ENCODE measurements at regions not wholly inside any gene's neighbourhood (a gene's known extent, or its start where the extent isn't known, plus 50 kb on each side); places are given as distances from the start of the nearest gene placed in this dataset.

GRCh38 chrY:10666785-10667184 is 1139.1 kb downstream of the TSPY10 start:
- H3K27ac ChIP-seq (ENCODE audit: insufficient read depth, low read depth, low read length): no peak overlapping the region
- dilution Hi-C loops (cut with MboI; ENCODE audit: extremely low pct_ligation_motif_present, low sequenced_read_pairs) (no loop called here), intact Hi-C loops (cut with micrococcal nuclease) (no loop called here)
- no peak overlapping the region for H3K4me2 ChIP-seq (ENCODE audit: insufficient read depth, low read length)
- H3K36me3 ChIP-seq (ENCODE audit: control insufficient read depth in 2 of 2, extremely low read depth in 1 of 2, insufficient read depth in 2 of 2, low read length in 2 of 2): no peaks in the 10 kb centered on the region
- ChIA-PET CTCF (no interaction called here), POLR2A (no interaction called here)
- H3K9ac ChIP-seq (replicated peaks; ENCODE audit: extremely low read depth, insufficient read depth, low read length): no peak overlapping the region
- no peaks in the 10 kb centered on the region for H3K27me3 ChIP-seq (ENCODE audit: control insufficient read depth in 2 of 2, insufficient read depth in 2 of 2, low read length in 2 of 2)
- no peaks in the 10 kb centered on the region for H4K20me1 ChIP-seq (replicated peaks; ENCODE audit: control insufficient read depth, extremely low read depth, insufficient read depth, low read length)
- BruUV-seq (replicated peaks): no TSS peak
- H3K4me1 ChIP-seq (ENCODE audit: control insufficient read depth, extremely low read depth, insufficient read depth, low read length): no peaks in the 10 kb centered on the region
- no peak overlapping the region for H3K4me3 ChIP-seq (replicated peaks in 1 of 3; ENCODE audit: insufficient read depth in 1 of 3, low read depth in 1 of 3, low read length in 3 of 3)
- H3K9me3 ChIP-seq (replicated peaks; ENCODE audit: control insufficient read depth, insufficient read depth, low read length): peaks cover 20% of the 10 kb centered on the region
- H3K9me1 ChIP-seq (replicated peaks; ENCODE audit: control insufficient read depth, extremely low read depth, insufficient read depth, low read length): no peaks in the 10 kb centered on the region
- DNase-seq (ENCODE audit: low read depth, low spot score) (peak; percentile 37), FAIRE-seq (no peak)
- TF ChIP-seq CTCF (IDR thresholded peaks at IDR 0.05; ENCODE audit: extremely low read depth in 1 of 2, insufficient read depth in 1 of 2, low read depth in 1 of 2, low read length in 2 of 2): no peak
- no peak for TF ChIP-seq GATA2 (IDR thresholded peaks at IDR 0.05; ENCODE audit: insufficient read depth, insufficient read length, low read depth, low read length)
- no peak for TF ChIP-seq POLR2AphosphoS5 (IDR thresholded peaks at IDR 0.05; ENCODE audit: insufficient read depth, low read depth, low read length)
- TF ChIP-seq MAX (IDR thresholded peaks at IDR 0.05; ENCODE audit: insufficient read depth, insufficient read length): no peak
- TF ChIP-seq FOS (IDR thresholded peaks at IDR 0.05; ENCODE audit: borderline replicate concordance, insufficient read depth, low read length): no peak
- no peak overlapping the region for H2AFZ ChIP-seq (ENCODE audit: low read depth, low read length)
- H3K79me2 ChIP-seq (ENCODE audit: control insufficient read depth, insufficient read depth, low read length): no peaks in the 10 kb centered on the region

GRCh38 chrY:10686414-10686813 is 1158.7 kb downstream of the TSPY10 start:
- CTCF ChIA-PET: no interaction called here

More at GRCh38 chrY:10686414-10686813, 1158.7 kb downstream of the TSPY10 start:
- Histone ChIP-seq H3K27me3 (ENCODE audit: control insufficient read depth in 2 of 2, insufficient read depth in 2 of 2, low read length in 2 of 2) (no peaks in the 10 kb centered on the region), H2AFZ (ENCODE audit: low read depth, low read length) (no peak overlapping the region), H4K20me1 (replicated peaks; ENCODE audit: control insufficient read depth, extremely low read depth, insufficient read depth, low read length) (no peaks in the 10 kb centered on the region), H3K9ac (replicated peaks; ENCODE audit: extremely low read depth, insufficient read depth, low read length) (no peak overlapping the region), H3K4me3 (replicated peaks in 1 of 3; ENCODE audit: insufficient read depth in 1 of 3, low read depth in 1 of 3, low read length in 3 of 3) (no peak overlapping the region), H3K9me1 (replicated peaks; ENCODE audit: control insufficient read depth, extremely low read depth, insufficient read depth, low read length) (no peaks in the 10 kb centered on the region), H3K4me1 (ENCODE audit: control insufficient read depth, extremely low read depth, insufficient read depth, low read length) (no peaks in the 10 kb centered on the region), H3K9me3 (replicated peaks; ENCODE audit: control insufficient read depth, insufficient read depth, low read length) (peaks cover 12% of the 10 kb centered on the region), H3K27ac (ENCODE audit: insufficient read depth, low read depth, low read length) (no peak overlapping the region), H3K4me2 (ENCODE audit: insufficient read depth, low read length) (no peak overlapping the region), H3K79me2 (ENCODE audit: control insufficient read depth, insufficient read depth, low read length) (no peaks in the 10 kb centered on the region), H3K36me3 (ENCODE audit: control insufficient read depth in 2 of 2, extremely low read depth in 1 of 2, insufficient read depth in 2 of 2, low read length in 2 of 2) (no peaks in the 10 kb centered on the region)
- no peak for FAIRE-seq
- no TSS peak for BruUV-seq (replicated peaks)
- dilution Hi-C loops (cut with MboI; ENCODE audit: extremely low pct_ligation_motif_present, low sequenced_read_pairs): no loop called here
- DNase-seq (ENCODE audit: low read depth, low spot score): no peak
- no peak for TF ChIP-seq FOS (IDR thresholded peaks at IDR 0.05; ENCODE audit: borderline replicate concordance, insufficient read depth, low read length)
- no peak for TF ChIP-seq MYC (IDR thresholded peaks at IDR 0.05; ENCODE audit: low read depth, low read length)
- no peak for TF ChIP-seq EZH2 (IDR thresholded peaks at IDR 0.05; ENCODE audit: borderline replicate concordance, low read depth, low read length, severe bottlenecking)
- no peak for TF ChIP-seq JUN (IDR thresholded peaks at IDR 0.05; ENCODE audit: borderline replicate concordance, insufficient read depth, insufficient read length, low read depth)
- no peak for TF ChIP-seq POLR2AphosphoS5 (IDR thresholded peaks at IDR 0.05; ENCODE audit: insufficient read depth, low read depth, low read length)
- no peak for TF ChIP-seq POLR2A (IDR thresholded peaks at IDR 0.05; ENCODE audit: low read depth, low read length)
- TF ChIP-seq MAX (IDR thresholded peaks at IDR 0.05; ENCODE audit: insufficient read depth, insufficient read length): no peak
- no peak for TF ChIP-seq CTCF (IDR thresholded peaks at IDR 0.05; ENCODE audit: extremely low read depth in 1 of 2, insufficient read depth in 1 of 2, low read depth in 1 of 2, low read length in 2 of 2)
- no peak for TF ChIP-seq GATA2 (IDR thresholded peaks at IDR 0.05; ENCODE audit: insufficient read depth, insufficient read length, low read depth, low read length)
- intact Hi-C loops (cut with micrococcal nuclease): no loop called here
- POLR2A ChIA-PET: no interaction called here
